Fibroblast of mammary gland (primary cell): ENCODE measurements at regions not wholly inside any gene's neighbourhood (a gene's known extent, or its start where the extent isn't known, plus 50 kb on each side); places are given as distances from the start of the nearest gene placed in this dataset.
A peak's percentile ranks its signal among the peaks of the same experiment; 100 is the strongest.

Experiments
- DNase-seq: peaks from one replicate; pipeline ENCODE4 v3.0.0-alpha.2; 2010; ENCODE audit warnings: low read depth
- H3K4me3 ChIP-seq: 2 replicates; pipeline ENCODE4 v1.5.1; 2011; ENCODE audit warnings: low read depth, mild to moderate bottlenecking, low read length, moderate library complexity; ENCODE audit not compliant: control insufficient read depth
- TF ChIP-seq, protein P1 (sequence below): conservative IDR thresholded peaks from 2 replicates; pipeline ENCODE4 v1.5.1; 2011; ENCODE audit warnings: low read depth, low read length, inconsistent platforms; ENCODE audit not compliant: control insufficient read depth, insufficient read depth

DNA sequence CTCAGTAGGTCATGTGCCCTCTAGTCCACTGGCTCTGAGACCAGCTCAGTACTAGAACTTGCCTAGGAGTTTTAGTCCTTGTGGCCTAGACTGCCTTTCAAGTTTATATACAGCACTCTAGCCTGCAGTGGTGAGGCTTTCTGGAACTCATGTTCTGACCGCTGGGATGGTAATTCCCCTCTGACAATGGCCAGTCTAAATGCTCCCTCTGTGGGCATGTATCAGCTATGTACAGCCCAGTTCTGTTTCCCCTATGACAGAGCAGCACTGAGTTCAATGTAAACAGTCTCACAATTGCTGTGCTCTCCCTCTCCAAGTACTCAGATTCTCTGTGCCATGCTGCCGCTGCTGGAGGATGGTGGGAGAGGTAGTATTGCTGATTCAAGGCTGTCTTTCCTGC lies 68.6 kb upstream of the SLC27A6 start:
- TF ChIP-seq, protein P1, sequence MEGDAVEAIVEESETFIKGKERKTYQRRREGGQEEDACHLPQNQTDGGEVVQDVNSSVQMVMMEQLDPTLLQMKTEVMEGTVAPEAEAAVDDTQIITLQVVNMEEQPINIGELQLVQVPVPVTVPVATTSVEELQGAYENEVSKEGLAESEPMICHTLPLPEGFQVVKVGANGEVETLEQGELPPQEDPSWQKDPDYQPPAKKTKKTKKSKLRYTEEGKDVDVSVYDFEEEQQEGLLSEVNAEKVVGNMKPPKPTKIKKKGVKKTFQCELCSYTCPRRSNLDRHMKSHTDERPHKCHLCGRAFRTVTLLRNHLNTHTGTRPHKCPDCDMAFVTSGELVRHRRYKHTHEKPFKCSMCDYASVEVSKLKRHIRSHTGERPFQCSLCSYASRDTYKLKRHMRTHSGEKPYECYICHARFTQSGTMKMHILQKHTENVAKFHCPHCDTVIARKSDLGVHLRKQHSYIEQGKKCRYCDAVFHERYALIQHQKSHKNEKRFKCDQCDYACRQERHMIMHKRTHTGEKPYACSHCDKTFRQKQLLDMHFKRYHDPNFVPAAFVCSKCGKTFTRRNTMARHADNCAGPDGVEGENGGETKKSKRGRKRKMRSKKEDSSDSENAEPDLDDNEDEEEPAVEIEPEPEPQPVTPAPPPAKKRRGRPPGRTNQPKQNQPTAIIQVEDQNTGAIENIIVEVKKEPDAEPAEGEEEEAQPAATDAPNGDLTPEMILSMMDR: no peak
- no peak for DNase-seq
- H3K4me3 ChIP-seq: no peak overlapping the region

GRCh38 chr5:128903550-128903949 lies 61.7 kb upstream of the SLC27A6 start:
- DNase-seq: no peak
- TF ChIP-seq, protein P1: no peak
- no peak overlapping the region for H3K4me3 ChIP-seq

- peak; percentile 42 for DNase-seq
- no peak overlapping the region for H3K4me3 ChIP-seq
- TF ChIP-seq, protein P1: no peak
Observed at GRCh38 chr5:128904805-128905567, 60.3 kb upstream of the SLC27A6 start.

GRCh38 chr5:128905568-128906110 lies 59.6 kb upstream of the SLC27A6 start:
- no peak overlapping the region for H3K4me3 ChIP-seq
- TF ChIP-seq, protein P1: peak; percentile 85
- DNase-seq: peak; percentile 78

DNA sequence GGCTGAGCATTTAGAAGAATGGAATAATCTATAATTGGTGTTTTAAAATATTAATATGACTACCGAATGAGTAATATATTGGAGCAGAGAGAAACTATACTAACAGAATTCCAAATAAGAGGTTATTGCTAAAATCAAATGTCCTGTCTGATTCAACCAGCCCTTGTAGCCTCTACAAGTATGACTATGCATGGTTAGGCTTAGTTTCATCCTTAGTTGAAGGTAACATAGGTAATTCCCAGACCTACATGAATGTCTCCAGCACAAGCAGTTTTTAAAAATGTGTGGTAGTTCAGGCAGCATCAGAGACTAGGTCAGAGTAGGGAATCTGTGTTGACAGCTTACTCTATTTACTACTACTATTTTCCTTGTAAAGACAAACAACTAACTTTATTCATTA lies 51.7 kb upstream of the SLC27A6 start:
- DNase-seq: no peak
- no peak overlapping the region for H3K4me3 ChIP-seq
- TF ChIP-seq, protein P1: no peak
